OCI-LY3 (cell line): ENCODE measurements at regions not wholly inside any gene's neighbourhood (a gene's known extent, or its start where the extent isn't known, plus 50 kb on each side); places are given as distances from the start of the nearest gene placed in this dataset.

ENCODE experiments used
- H2AFZ ChIP-seq: fragments of 200-600, 300-600 bp; shearing (Covaris generic); 2 replicates; pipeline ENCODE4 v1.6.0; 2014; ENCODE audit warnings: antibody characterized with exemption, low read depth, low read length
- H3K27ac ChIP-seq: fragments of 200-600, 300-600 bp; sonication (generic); 2 replicates; pipeline ENCODE4 v1.5.1; 2014; ENCODE audit warnings: mild to moderate bottlenecking, low read length, moderate library complexity, mixed read lengths
- H3K27me3 ChIP-seq: fragments of 200-600, 300-600 bp; sonication (generic); 2 replicates; pipeline ENCODE4 v1.6.1; 2014; ENCODE audit warnings: low read depth, low read length, mixed read lengths
- H3K36me3 ChIP-seq: fragments of 200-600, 300-600 bp; sonication (generic); replicated peaks from 2 replicates; pipeline ENCODE3; 2014; ENCODE audit warnings: low read depth, low read length, mixed read lengths
- H3K4me1 ChIP-seq: fragments of 300-600, 200-600 bp; sonication (generic); 2 replicates; pipeline ENCODE4 v1.6.1; 2014; ENCODE audit warnings: low read length, mixed read lengths
- H3K4me2 ChIP-seq: fragments of 200-600, 300-600 bp; sonication (generic); 2 replicates; pipeline ENCODE4 v1.6.1; 2014; ENCODE audit warnings: low read length, mixed read lengths
- H3K4me3 ChIP-seq: fragments of 300-600, 200-600 bp; sonication (generic); 2 replicates; pipeline ENCODE4 v1.5.1; 2014; ENCODE audit warnings: antibody characterized with exemption, mild to moderate bottlenecking, low read length, moderate library complexity
- H3K79me2 ChIP-seq: fragments of 300-600, 200-600 bp; shearing (Covaris generic); 2 replicates; pipeline ENCODE4 v1.6.1; 2014; ENCODE audit warnings: mild to moderate bottlenecking, low read length, mixed read lengths
- H3K9ac ChIP-seq: fragments of 300-600, 200-600 bp; shearing (Covaris generic); 2 replicates; pipeline ENCODE4 v1.6.0; 2014; ENCODE audit warnings: mild to moderate bottlenecking, low read length, moderate library complexity
- H3K9me3 ChIP-seq: fragments of 200-600, 300-600 bp; shearing (Covaris generic); 2 replicates; pipeline ENCODE4 v1.6.1; 2014; ENCODE audit warnings: low read length, mixed read lengths; ENCODE audit not compliant: insufficient read depth
- H4K20me1 ChIP-seq: fragments of 200-600, 300-600 bp; sonication (generic); 2 replicates; pipeline ENCODE4 v1.6.1; 2016; ENCODE audit warnings: low read length, mixed read lengths; ENCODE audit not compliant: insufficient read depth
- EZH2phosphoT487 ChIP-seq: fragments of 200-600 bp; shearing (Covaris generic); IDR thresholded peaks from 2 replicates; pipeline ENCODE4 v1.6.1; 2018; ENCODE audit warnings: antibody characterized with exemption, mixed run types, low read depth
- TF ChIP-seq, protein P1 (sequence below): fragments of 200-600, 300-600 bp; sonication (generic); IDR thresholded peaks from 2 replicates; pipeline ENCODE4 v1.5.1; 2014; ENCODE audit warnings: antibody characterized with exemption, low read length, low read depth

DNA sequence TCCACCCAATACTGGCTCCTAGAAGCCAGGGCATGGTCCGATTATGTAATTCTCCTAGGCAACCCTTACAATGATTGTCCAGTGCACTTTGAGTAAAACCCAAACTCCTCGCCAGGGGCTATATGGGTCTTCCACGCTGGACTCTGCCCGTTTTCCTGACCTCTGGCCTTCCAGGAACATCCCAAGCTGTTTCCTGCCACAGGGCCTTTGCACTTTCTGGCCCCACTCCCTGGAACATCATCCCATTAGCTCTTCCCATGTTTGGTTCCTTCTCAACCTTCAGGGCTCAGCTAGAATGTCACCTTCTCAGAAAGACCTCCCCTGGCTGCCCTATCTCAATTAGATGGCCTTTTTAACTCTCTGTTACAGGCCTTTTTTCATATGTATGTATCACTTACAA is 85.4 kb downstream of the IRF2BPL start:
- no peak overlapping the region for H3K4me3 ChIP-seq
- no peak overlapping the region for H3K27ac ChIP-seq
- no peaks in the 10 kb centered on the region for H3K27me3 ChIP-seq
- H2AFZ ChIP-seq: no peak overlapping the region
- H3K9ac ChIP-seq: no peak overlapping the region
- H4K20me1 ChIP-seq: no peaks in the 10 kb centered on the region
- H3K36me3 ChIP-seq: no peaks in the 10 kb centered on the region
- no peak for TF ChIP-seq EZH2phosphoT487
- TF ChIP-seq, protein P1, sequence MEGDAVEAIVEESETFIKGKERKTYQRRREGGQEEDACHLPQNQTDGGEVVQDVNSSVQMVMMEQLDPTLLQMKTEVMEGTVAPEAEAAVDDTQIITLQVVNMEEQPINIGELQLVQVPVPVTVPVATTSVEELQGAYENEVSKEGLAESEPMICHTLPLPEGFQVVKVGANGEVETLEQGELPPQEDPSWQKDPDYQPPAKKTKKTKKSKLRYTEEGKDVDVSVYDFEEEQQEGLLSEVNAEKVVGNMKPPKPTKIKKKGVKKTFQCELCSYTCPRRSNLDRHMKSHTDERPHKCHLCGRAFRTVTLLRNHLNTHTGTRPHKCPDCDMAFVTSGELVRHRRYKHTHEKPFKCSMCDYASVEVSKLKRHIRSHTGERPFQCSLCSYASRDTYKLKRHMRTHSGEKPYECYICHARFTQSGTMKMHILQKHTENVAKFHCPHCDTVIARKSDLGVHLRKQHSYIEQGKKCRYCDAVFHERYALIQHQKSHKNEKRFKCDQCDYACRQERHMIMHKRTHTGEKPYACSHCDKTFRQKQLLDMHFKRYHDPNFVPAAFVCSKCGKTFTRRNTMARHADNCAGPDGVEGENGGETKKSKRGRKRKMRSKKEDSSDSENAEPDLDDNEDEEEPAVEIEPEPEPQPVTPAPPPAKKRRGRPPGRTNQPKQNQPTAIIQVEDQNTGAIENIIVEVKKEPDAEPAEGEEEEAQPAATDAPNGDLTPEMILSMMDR: no peak
- H3K9me3 ChIP-seq: no peaks in the 10 kb centered on the region
- no peak overlapping the region for H3K4me2 ChIP-seq
- peaks cover 14% of the 10 kb centered on the region for H3K4me1 ChIP-seq
- H3K79me2 ChIP-seq: no peaks in the 10 kb centered on the region

DNA sequence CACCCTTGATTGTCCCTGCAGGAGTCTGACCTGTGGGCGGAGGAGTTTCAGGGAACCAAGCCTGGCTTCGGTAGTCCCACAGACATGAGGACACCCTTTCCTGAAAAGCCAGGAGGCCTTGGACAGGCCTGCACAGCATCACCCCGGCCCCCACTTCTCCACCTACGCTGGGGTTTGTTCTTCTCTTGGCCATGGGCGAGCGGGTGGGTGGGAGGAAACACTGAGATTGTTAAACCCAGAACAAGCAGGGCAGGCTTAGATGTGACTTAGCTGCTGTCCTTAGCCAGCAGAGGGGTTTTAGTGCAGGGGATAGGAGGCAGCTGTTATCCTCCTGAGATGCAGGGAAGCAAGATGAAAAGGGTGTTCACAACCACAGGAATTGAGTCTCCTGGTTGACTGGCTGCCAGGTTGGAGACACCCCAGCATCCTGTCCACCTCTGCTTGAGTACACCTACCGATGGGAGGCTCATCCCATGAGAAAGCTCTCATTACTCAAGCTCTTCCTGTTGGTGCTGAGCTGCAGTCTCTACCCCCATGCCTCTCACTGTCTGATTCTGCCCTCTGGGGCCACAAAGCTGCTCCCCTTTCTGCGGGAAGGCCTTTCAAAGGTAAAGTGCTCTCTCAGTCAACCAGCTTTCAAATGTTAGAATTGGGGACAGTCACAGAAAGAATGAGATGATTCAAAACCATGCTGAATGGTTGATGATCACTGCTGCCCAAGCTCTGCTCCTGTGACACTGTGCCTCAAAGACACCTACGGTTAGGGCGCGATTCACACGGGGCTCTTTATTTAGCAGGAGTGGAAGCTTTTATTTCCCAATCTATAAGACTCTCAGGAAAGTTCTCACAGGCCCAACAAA is 86.3 kb downstream of the IRF2BPL start:
- H3K9ac ChIP-seq: no peak overlapping the region
- no peak overlapping the region for H3K27ac ChIP-seq
- no peaks in the 10 kb centered on the region for H3K9me3 ChIP-seq
- no peak overlapping the region for H2AFZ ChIP-seq
- no peaks in the 10 kb centered on the region for H3K36me3 ChIP-seq
- no peaks in the 10 kb centered on the region for H3K27me3 ChIP-seq
- H3K4me3 ChIP-seq: no peak overlapping the region
- H4K20me1 ChIP-seq: no peaks in the 10 kb centered on the region
- H3K4me1 ChIP-seq: peaks cover 5% of the 10 kb centered on the region
- H3K4me2 ChIP-seq: no peak overlapping the region
- no peaks in the 10 kb centered on the region for H3K79me2 ChIP-seq
- TF ChIP-seq EZH2phosphoT487: no peak
- TF ChIP-seq, protein P1: no peak

DNA sequence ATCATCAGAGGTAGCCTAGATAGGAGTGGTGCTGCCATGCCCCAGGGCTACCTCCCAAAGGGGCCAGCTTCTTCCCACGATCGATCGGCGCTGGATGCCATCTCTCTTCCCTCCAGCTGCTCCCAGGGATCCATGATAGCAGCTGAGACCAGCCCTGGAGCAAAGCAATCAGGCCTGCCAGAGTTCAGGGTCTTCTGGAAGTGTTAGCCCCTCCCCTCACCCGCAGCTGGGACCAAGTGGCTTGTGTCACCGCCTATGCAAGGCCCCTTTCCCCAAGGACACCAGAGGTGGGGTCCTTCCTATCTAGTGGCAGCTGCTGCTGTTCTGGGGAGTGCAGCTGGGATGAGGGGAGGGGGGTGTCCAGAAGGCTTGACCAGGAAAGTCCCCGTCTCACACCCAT is 87.0 kb downstream of the IRF2BPL start:
- H3K27me3 ChIP-seq: no peaks in the 10 kb centered on the region
- no peaks in the 10 kb centered on the region for H4K20me1 ChIP-seq
- no peak overlapping the region for H2AFZ ChIP-seq
- H3K79me2 ChIP-seq: no peaks in the 10 kb centered on the region
- TF ChIP-seq, protein P1: no peak
- no peak for TF ChIP-seq EZH2phosphoT487
- H3K4me2 ChIP-seq: no peak overlapping the region
- H3K36me3 ChIP-seq: no peaks in the 10 kb centered on the region
- no peak overlapping the region for H3K27ac ChIP-seq
- no peak overlapping the region for H3K4me3 ChIP-seq
- no peaks in the 10 kb centered on the region for H3K9me3 ChIP-seq
- no peaks in the 10 kb centered on the region; the same call in 1 of the 2 replicates for H3K4me1 ChIP-seq
- no peak overlapping the region for H3K9ac ChIP-seq

DNA sequence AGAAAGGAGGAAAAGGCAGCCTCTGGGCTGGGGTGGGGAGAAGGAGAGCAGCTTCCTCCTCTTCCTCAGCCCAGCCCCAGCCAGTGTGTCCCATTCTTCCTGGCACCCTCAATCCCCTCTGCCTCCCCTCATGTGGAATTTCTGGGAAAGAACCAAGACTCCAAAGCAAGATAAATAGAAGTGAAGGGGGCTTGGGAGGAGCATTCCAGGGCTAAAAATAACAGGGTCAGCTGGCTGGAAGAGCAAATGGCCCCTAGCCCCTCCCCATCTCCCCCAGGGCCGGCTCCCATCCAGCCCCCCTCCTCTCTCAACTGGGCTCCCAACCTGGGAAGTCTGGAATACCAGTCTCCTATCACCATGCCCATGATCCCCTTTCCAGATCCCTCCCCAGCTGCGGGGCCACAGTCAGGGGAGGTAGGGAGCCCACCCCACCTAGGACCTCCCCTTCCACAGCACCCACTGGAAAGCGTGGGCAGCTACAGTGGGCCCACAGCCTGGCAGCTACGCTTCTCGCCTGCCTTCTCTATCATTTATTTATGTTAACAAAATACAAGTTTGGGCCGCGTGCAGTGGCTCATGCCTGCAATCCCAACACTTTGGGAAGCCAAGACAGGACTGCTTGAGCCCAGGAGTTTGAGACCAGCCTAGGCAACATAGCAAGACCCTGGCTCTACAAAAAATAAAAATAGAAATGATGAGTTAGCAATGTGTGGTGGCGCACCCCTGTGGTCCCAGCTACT is 88.3 kb downstream of the IRF2BPL start:
- Histone ChIP-seq H3K27ac (no peak overlapping the region), H3K4me1 (no peaks in the 10 kb centered on the region; the same call in 1 of the 2 replicates), H4K20me1 (no peaks in the 10 kb centered on the region), H3K9ac (no peak overlapping the region), H2AFZ (no peak overlapping the region), H3K79me2 (no peaks in the 10 kb centered on the region), H3K27me3 (no peaks in the 10 kb centered on the region), H3K36me3 (no peaks in the 10 kb centered on the region), H3K4me3 (no peak overlapping the region), H3K9me3 (no peaks in the 10 kb centered on the region), H3K4me2 (no peak overlapping the region)
- TF ChIP-seq, protein P1: no peak
- TF ChIP-seq EZH2phosphoT487: no peak
